ENCODE measurements at regions not wholly inside any gene's neighbourhood (a gene's known extent, or its start where the extent isn't known, plus 50 kb on each side); places are given as distances from the start of the nearest gene placed in this dataset.
A peak's percentile ranks its signal among the peaks of the same experiment; 100 is the strongest.
"Not testable (repeated sequence)": the region's sequence is repeated elsewhere in the genome, so short reads cannot be mapped to it uniquely, and the experiment has no call there.

- H3K9me3 ChIP-seq (ENCODE audit: control insufficient read depth, low read length) = peaks cover 16% of the 10 kb centered on the region
Measured at GRCh38 chr13:50382951-50383350, 367.7 kb downstream of the KCNRG start.

GRCh38 chr13:50384724-50385123 is 369.5 kb downstream of the KCNRG start:
- H3K27me3 ChIP-seq (replicated peaks; ENCODE audit: control insufficient read depth, insufficient read depth, low read length) = no peaks in the 10 kb centered on the region
- no peak overlapping the region for H3K9ac ChIP-seq (ENCODE audit: low read length)
- H3K36me3 ChIP-seq (ENCODE audit: control insufficient read depth, insufficient read depth, low read length, severe bottlenecking) = no peaks in the 10 kb centered on the region
- H3K4me3 ChIP-seq (ENCODE audit: low read length) = no peak overlapping the region
- no peak for DNase-seq (ENCODE audit: low read depth)
- peaks cover 13% of the 10 kb centered on the region for H3K4me1 ChIP-seq (ENCODE audit: control insufficient read depth, insufficient read depth, low read length)
- H3K9me3 ChIP-seq (ENCODE audit: control insufficient read depth, low read length) = peaks cover 16% of the 10 kb centered on the region

More at GRCh38 chr13:50382951-50383350, 367.7 kb downstream of the KCNRG start:
- DNase-seq (ENCODE audit: low read depth) = no peak
- H3K36me3 ChIP-seq (ENCODE audit: control insufficient read depth, insufficient read depth, low read length, severe bottlenecking) = no peaks in the 10 kb centered on the region
- no peak overlapping the region for H3K4me3 ChIP-seq (ENCODE audit: low read length)
- peaks cover 13% of the 10 kb centered on the region for H3K4me1 ChIP-seq (ENCODE audit: control insufficient read depth, insufficient read depth, low read length)
- H3K9ac ChIP-seq (ENCODE audit: low read length) = no peak overlapping the region
- H3K27me3 ChIP-seq (replicated peaks; ENCODE audit: control insufficient read depth, insufficient read depth, low read length) = no peaks in the 10 kb centered on the region

- DNase-seq (ENCODE audit: low read depth) = peak; percentile 84
- Histone ChIP-seq H3K27me3 (replicated peaks; ENCODE audit: control insufficient read depth, insufficient read depth, low read length) (no peaks in the 10 kb centered on the region), H3K4me1 (ENCODE audit: control insufficient read depth, insufficient read depth, low read length) (peaks cover 13% of the 10 kb centered on the region), H3K36me3 (ENCODE audit: control insufficient read depth, insufficient read depth, low read length, severe bottlenecking) (no peaks in the 10 kb centered on the region), H3K4me3 (ENCODE audit: low read length) (peak overlapping the region; percentile 66), H3K9ac (ENCODE audit: low read length) (peak overlapping the region; percentile 76), H3K9me3 (ENCODE audit: control insufficient read depth, low read length) (peaks cover 3% of the 10 kb centered on the region)
Measured at GRCh38 chr13:50386541-50387050, 371.4 kb downstream of the KCNRG start.

- Histone ChIP-seq H3K9ac (ENCODE audit: low read length) (peak overlapping the region; percentile 76), H3K4me3 (ENCODE audit: low read length) (peak overlapping the region; percentile 66), H3K36me3 (ENCODE audit: control insufficient read depth, insufficient read depth, low read length, severe bottlenecking) (no peaks in the 10 kb centered on the region), H3K9me3 (ENCODE audit: control insufficient read depth, low read length) (no peaks in the 10 kb centered on the region), H3K27me3 (replicated peaks; ENCODE audit: control insufficient read depth, insufficient read depth, low read length) (no peaks in the 10 kb centered on the region), H3K4me1 (ENCODE audit: control insufficient read depth, insufficient read depth, low read length) (peaks cover 13% of the 10 kb centered on the region)
- peak; percentile 36 for DNase-seq (ENCODE audit: low read depth)
Measured at GRCh38 chr13:50387051-50387581, 371.9 kb downstream of the KCNRG start.

- no peaks in the 10 kb centered on the region for H3K36me3 ChIP-seq (ENCODE audit: control insufficient read depth, insufficient read depth, low read length, severe bottlenecking)
- H3K4me1 ChIP-seq (ENCODE audit: control insufficient read depth, insufficient read depth, low read length) = peaks cover 13% of the 10 kb centered on the region
- no peak overlapping the region for H3K4me3 ChIP-seq (ENCODE audit: low read length)
- no peak for DNase-seq (ENCODE audit: low read depth)
- H3K9me3 ChIP-seq (ENCODE audit: control insufficient read depth, low read length) = no peaks in the 10 kb centered on the region
- H3K9ac ChIP-seq (ENCODE audit: low read length) = no peak overlapping the region
- H3K27me3 ChIP-seq (replicated peaks; ENCODE audit: control insufficient read depth, insufficient read depth, low read length) = no peaks in the 10 kb centered on the region
Measured at GRCh38 chr13:50388481-50388880, 373.2 kb downstream of the KCNRG start.

- H3K27me3 ChIP-seq (replicated peaks; ENCODE audit: control insufficient read depth, insufficient read depth, low read length) = no peaks in the 10 kb centered on the region
- no peaks in the 10 kb centered on the region for H3K36me3 ChIP-seq (ENCODE audit: control insufficient read depth, insufficient read depth, low read length, severe bottlenecking)
- DNase-seq (ENCODE audit: low read depth) = no peak
- H3K4me1 ChIP-seq (ENCODE audit: control insufficient read depth, insufficient read depth, low read length) = peaks cover 13% of the 10 kb centered on the region
- no peak overlapping the region for H3K9ac ChIP-seq (ENCODE audit: low read length)
- H3K4me3 ChIP-seq (ENCODE audit: low read length) = no peak overlapping the region
- H3K9me3 ChIP-seq (ENCODE audit: control insufficient read depth, low read length) = no peaks in the 10 kb centered on the region
Measured at GRCh38 chr13:50389726-50390125, 374.5 kb downstream of the KCNRG start.

- Histone ChIP-seq H3K27me3 (replicated peaks; ENCODE audit: control insufficient read depth, insufficient read depth, low read length) (no peaks in the 10 kb centered on the region), H3K4me3 (ENCODE audit: low read length) (no peak overlapping the region), H3K36me3 (ENCODE audit: control insufficient read depth, insufficient read depth, low read length, severe bottlenecking) (no peaks in the 10 kb centered on the region), H3K9ac (ENCODE audit: low read length) (no peak overlapping the region), H3K9me3 (ENCODE audit: control insufficient read depth, low read length) (no peaks in the 10 kb centered on the region), H3K4me1 (ENCODE audit: control insufficient read depth, insufficient read depth, low read length) (peaks cover 13% of the 10 kb centered on the region)
- no peak for DNase-seq (ENCODE audit: low read depth)
Measured at GRCh38 chr13:50390503-50391248, 375.4 kb downstream of the KCNRG start.

GRCh38 chr13:50392977-50393376 is 377.7 kb downstream of the KCNRG start:
- no peak for DNase-seq (ENCODE audit: low read depth)
- H3K36me3 ChIP-seq (ENCODE audit: control insufficient read depth, insufficient read depth, low read length, severe bottlenecking) = no peaks in the 10 kb centered on the region
- no peak overlapping the region for H3K4me3 ChIP-seq (ENCODE audit: low read length)
- no peaks in the 10 kb centered on the region for H3K4me1 ChIP-seq (ENCODE audit: control insufficient read depth, insufficient read depth, low read length)
- H3K9ac ChIP-seq (ENCODE audit: low read length) = no peak overlapping the region
- H3K27me3 ChIP-seq (replicated peaks; ENCODE audit: control insufficient read depth, insufficient read depth, low read length) = no peaks in the 10 kb centered on the region
- H3K9me3 ChIP-seq (ENCODE audit: control insufficient read depth, low read length) = no peaks in the 10 kb centered on the region

- Histone ChIP-seq H3K9me3 (ENCODE audit: control insufficient read depth, low read length) (no peaks in the 10 kb centered on the region), H3K4me1 (ENCODE audit: control insufficient read depth, insufficient read depth, low read length) (no peaks in the 10 kb centered on the region), H3K4me3 (ENCODE audit: low read length) (no peak overlapping the region), H3K9ac (ENCODE audit: low read length) (no peak overlapping the region), H3K36me3 (ENCODE audit: control insufficient read depth, insufficient read depth, low read length, severe bottlenecking) (no peaks in the 10 kb centered on the region), H3K27me3 (replicated peaks; ENCODE audit: control insufficient read depth, insufficient read depth, low read length) (no peaks in the 10 kb centered on the region)
- peak; percentile 19 for DNase-seq (ENCODE audit: low read depth)
Measured at GRCh38 chr13:50393628-50394027, 378.4 kb downstream of the KCNRG start.

GRCh38 chr13:50396001-50396400 is 380.8 kb downstream of the KCNRG start:
- Histone ChIP-seq H3K27me3 (replicated peaks; ENCODE audit: control insufficient read depth, insufficient read depth, low read length) (no peaks in the 10 kb centered on the region), H3K36me3 (ENCODE audit: control insufficient read depth, insufficient read depth, low read length, severe bottlenecking) (no peaks in the 10 kb centered on the region), H3K4me1 (ENCODE audit: control insufficient read depth, insufficient read depth, low read length) (peaks cover 11% of the 10 kb centered on the region), H3K9ac (ENCODE audit: low read length) (no peak overlapping the region), H3K9me3 (ENCODE audit: control insufficient read depth, low read length) (no peaks in the 10 kb centered on the region), H3K4me3 (ENCODE audit: low read length) (no peak overlapping the region)
- no peak for DNase-seq (ENCODE audit: low read depth)

- H3K27me3 ChIP-seq (replicated peaks; ENCODE audit: control insufficient read depth, insufficient read depth, low read length); H3K9ac ChIP-seq (ENCODE audit: low read length): not testable (repeated sequence)
Measured at GRCh38 chr13:50396618-50397017, 381.4 kb downstream of the KCNRG start.

More at GRCh38 chr13:50396618-50397017, 381.4 kb downstream of the KCNRG start:
- H3K9me3 ChIP-seq (ENCODE audit: control insufficient read depth, low read length); H3K36me3 ChIP-seq (ENCODE audit: control insufficient read depth, insufficient read depth, low read length, severe bottlenecking); DNase-seq (ENCODE audit: low read depth); H3K4me3 ChIP-seq (ENCODE audit: low read length): not testable (repeated sequence)
- H3K4me1 ChIP-seq (ENCODE audit: control insufficient read depth, insufficient read depth, low read length) = peaks cover 17% of the 10 kb centered on the region
